GM21367 (cell line): ENCODE measurements at regions not wholly inside any gene's neighbourhood (a gene's known extent, or its start where the extent isn't known, plus 50 kb on each side); places are given as distances from the start of the nearest gene placed in this dataset.

ENCODE experiments used
- ATAC-seq: cut with Tn5 transposase; IDR thresholded peaks from one replicate; pipeline ENCODE4 v1.9.1; 2021; ENCODE audit not compliant: unreplicated experiment

GRCh38 chr1:5717031-5717682 is 275.1 kb downstream of the NPHP4 start:
- ATAC-seq, result no peak

GRCh38 chr1:5716126-5716525 is 276.1 kb downstream of the NPHP4 start:
- ATAC-seq, result no peak

- ATAC-seq, result no peak
These were observed 278.9 kb downstream of the NPHP4 start for GRCh38 chr1:5713101-5714010.

GRCh38 chr1:5711956-5712645 is 280.1 kb downstream of the NPHP4 start:
- ATAC-seq, result no peak

GRCh38 chr1:5711079-5711478 is 281.1 kb downstream of the NPHP4 start:
- ATAC-seq, result no peak

GRCh38 chr1:5709976-5710375 is 282.2 kb downstream of the NPHP4 start:
- ATAC-seq, result no peak

GRCh38 chr1:5709461-5709975 is 282.7 kb downstream of the NPHP4 start:
- no peak for ATAC-seq

GRCh38 chr1:5708346-5709245 is 283.6 kb downstream of the NPHP4 start:
- ATAC-seq, result no peak

GRCh38 chr1:5707566-5708345 is 284.5 kb downstream of the NPHP4 start:
- no peak for ATAC-seq

- no peak for ATAC-seq
These were observed 286.0 kb downstream of the NPHP4 start for GRCh38 chr1:5706239-5706638.

- ATAC-seq, result no peak
These were observed 286.5 kb downstream of the NPHP4 start for GRCh38 chr1:5705751-5706150.

GRCh38 chr1:5704561-5705514 is 287.4 kb downstream of the NPHP4 start:
- ATAC-seq, result no peak

GRCh38 chr1:5701642-5702041 is 290.6 kb downstream of the NPHP4 start:
- ATAC-seq, result no peak

- no peak for ATAC-seq
These were observed 298.7 kb downstream of the NPHP4 start for GRCh38 chr1:5693568-5693967.

GRCh38 chr1:5692664-5693063 is 299.6 kb downstream of the NPHP4 start:
- ATAC-seq, result no peak

- no peak for ATAC-seq
These were observed 300.3 kb downstream of the NPHP4 start for GRCh38 chr1:5691795-5692509.

GRCh38 chr1:5690898-5691297 is 301.3 kb downstream of the NPHP4 start:
- ATAC-seq, result no peak

- ATAC-seq, result no peak
These were observed 301.9 kb downstream of the NPHP4 start for GRCh38 chr1:5690291-5690690.
